GM12878 (cell line): ENCODE measurements at regions not wholly inside any gene's neighbourhood (a gene's known extent, or its start where the extent isn't known, plus 50 kb on each side); places are given as distances from the start of the nearest gene placed in this dataset.

Experiments used
- ATAC-seq: fragments of 200-7000 bp; cut with Tn5 transposase; 3 replicates; pipeline ENCODE4 v1.9.1; 2020; ENCODE audit warnings: mild to moderate bottlenecking, moderate library complexity
- BruUV-seq: library from RNA; stranded (reverse); fragments of 400-500 nt; replicated peaks from 2 replicates; lab custom pipeline; 2021; lab: Mats Ljungman, UMichigan
- CTCF ChIA-PET: fragments of 300-600 bp; sonication (Branson Sonifier 250); formaldehyde crosslinking; extraction: SDS; loops from one replicate; lab custom pipeline; 2021; ENCODE audit warnings: inconsistent platforms; lab: Yijun Ruan, JAX
- POLR2A ChIA-PET: fragments of 350-600 bp; formaldehyde crosslinking; extraction: SDS; loops from one replicate; lab custom pipeline; 2021; ENCODE audit warnings: inconsistent platforms; lab: Charles Lee
- RAD21 ChIA-PET: fragments of 300-600 bp; sonication (Branson Sonifier 250); formaldehyde crosslinking; loops from one replicate; lab custom pipeline; 2023; ENCODE audit warnings: antibody characterized with exemption; ENCODE audit not compliant: unreplicated experiment; lab: Charles Lee
- SMC1A ChIA-PET: fragments of 300-600 bp; sonication (Branson Sonifier 250); formaldehyde crosslinking; loops from one replicate; lab custom pipeline; 2023; ENCODE audit not compliant: unreplicated experiment, uncharacterized antibody; lab: Charles Lee
- DNase-seq: peaks from one replicate; pipeline ENCODE4 v3.0.0-alpha.2; 2011; ENCODE audit warnings: low read depth, low spot score
- FAIRE-seq: peaks from 3 replicates; lab custom pipeline; 2011; peaks lifted over from hg19 to GRCh38; lab: Jason Lieb, UNC
- H2AFZ ChIP-seq: 2 replicates; pipeline ENCODE4 v1.6.0; 2011; ENCODE audit warnings: low read depth, low read length, control low read depth; ENCODE audit not compliant: control insufficient read depth
- H3K27ac ChIP-seq: 2 replicates; pipeline ENCODE4 v1.5.1; 2011; ENCODE audit warnings: control low read depth; ENCODE audit not compliant: control insufficient read depth, insufficient read depth
- H3K27me3 ChIP-seq, 2 experiments: replicated peaks in 1 of 2; 2 replicates each; pipeline versions ENCODE4 v1.6.0 to v1.6.1; 2011; ENCODE audit warnings: low read length in 1 of 2; ENCODE audit not compliant: control insufficient read depth in 2 of 2, insufficient read depth in 2 of 2
- H3K36me3 ChIP-seq, 2 experiments: 2 replicates each; pipeline ENCODE4 v1.5.1; 2011; ENCODE audit warnings: low read length in 1 of 2; ENCODE audit not compliant: control insufficient read depth in 2 of 2, insufficient read depth in 2 of 2
- H3K4me1 ChIP-seq: 2 replicates; pipeline ENCODE4 v1.6.1; 2011; ENCODE audit warnings: mild to moderate bottlenecking, low read length, moderate library complexity, mixed read lengths; ENCODE audit not compliant: control insufficient read depth, insufficient read depth
- H3K4me2 ChIP-seq: 2 replicates; pipeline ENCODE4 v1.6.0; 2011; ENCODE audit warnings: control low read depth; ENCODE audit not compliant: control insufficient read depth, insufficient read depth
- H3K4me3 ChIP-seq: fragments of 200-600 bp; sonication (generic); 2 replicates; pipeline ENCODE4 v1.5.1; 2016
- H3K79me2 ChIP-seq: 2 replicates; pipeline ENCODE4 v1.6.0; 2011; ENCODE audit warnings: low read length; ENCODE audit not compliant: control insufficient read depth, insufficient read depth
- H3K9ac ChIP-seq: 2 replicates; pipeline ENCODE4 v1.8.0; 2011; ENCODE audit warnings: low read length, control low read depth, mixed read lengths; ENCODE audit not compliant: control insufficient read depth, insufficient read depth
- H3K9me3 ChIP-seq: replicated peaks from 3 replicates; pipeline ENCODE4 v1.5.1; 2011; ENCODE audit warnings: mild to moderate bottlenecking, low read length; ENCODE audit not compliant: control insufficient read depth, insufficient read depth
- H4K20me1 ChIP-seq: 2 replicates; pipeline ENCODE4 v1.6.0; 2011; ENCODE audit not compliant: control insufficient read depth, insufficient read depth
- BCLAF1 ChIP-seq: fragments of 450-650 bp; IDR thresholded peaks from 2 replicates; pipeline ENCODE4 v1.6.1; 2017; ENCODE audit warnings: antibody characterized with exemption, mild to moderate bottlenecking, moderate library complexity
- IRF4 ChIP-seq: IDR thresholded peaks from 2 replicates; pipeline ENCODE4 v1.6.1; 2011; ENCODE audit warnings: low read depth, low read length
- MYC ChIP-seq: IDR thresholded peaks from 2 replicates; pipeline ENCODE4 v1.6.1; 2011; ENCODE audit warnings: mild to moderate bottlenecking, low read length, moderate library complexity, inconsistent platforms; ENCODE audit not compliant: insufficient read depth, insufficient replicate concordance, insufficient read length, severe bottlenecking
- NR2C2 ChIP-seq: IDR thresholded peaks from 2 replicates; pipeline ENCODE4 v1.6.1; 2011; ENCODE audit warnings: borderline replicate concordance, low read depth; ENCODE audit not compliant: control insufficient read depth, insufficient read length
- SIN3A ChIP-seq: IDR thresholded peaks from 2 replicates; pipeline ENCODE4 v1.6.1; 2012; ENCODE audit warnings: low read depth, low read length, improper control_type of control experiment
- SMAD1 ChIP-seq: fragments of 450-650 bp; IDR thresholded peaks from 2 replicates; pipeline ENCODE4 v1.6.1; 2018; ENCODE audit warnings: mild to moderate bottlenecking, low read depth; ENCODE audit not compliant: partially characterized antibody
- SMAD5 ChIP-seq: IDR thresholded peaks from 2 replicates; pipeline ENCODE4 v1.6.1; 2016; ENCODE audit warnings: antibody characterized with exemption, low read depth
- TCF7 ChIP-seq: IDR thresholded peaks from 2 replicates; pipeline ENCODE4 v1.6.1; 2014; ENCODE audit warnings: antibody characterized with exemption, borderline replicate concordance
- ZBED1 ChIP-seq: IDR thresholded peaks from 2 replicates; pipeline ENCODE4 v1.6.1; 2016; ENCODE audit warnings: borderline replicate concordance
- WGBS: methylation state at CpG from one replicate; pipeline ENCODE4 v1.1.6; 2016; ENCODE audit warnings: low lambda C conversion rate; ENCODE audit not compliant: insufficient replicate concordance, insufficient coverage; ENCODE audit errors: missing lambda C conversion rate; 5-methylcytosine and 5-hydroxymethylcytosine counted together
- in situ Hi-C: fragments of 300-500 bp; cut with MboI; formaldehyde crosslinking; loops from 9 replicates; pipeline ENCODE4 v1.14.3; 2018; ENCODE audit warnings: mixed read lengths
- intact Hi-C: fragments of 100-400 bp; cut with micrococcal nuclease; formaldehyde crosslinking; loops from one replicate; pipeline ENCODE4 v1.14.2; 2022; ENCODE audit not compliant: unreplicated experiment
- TF ChIP-seq, protein P1 (sequence below): fragments of 450-650 bp; IDR thresholded peaks from 2 replicates; pipeline ENCODE4 v1.6.1; 2017; ENCODE audit warnings: mild to moderate bottlenecking, moderate library complexity

GRCh38 chr2:15684161-15685039 lies 92.7 kb downstream of the DDX1 start:
- intact Hi-C loops: no loop called here
- no peak for TF ChIP-seq NR2C2
- TF ChIP-seq BCLAF1: no peak
- TF ChIP-seq, all 136 proteins: peak for 0
- no peaks in the 10 kb centered on the region; a peak in 2 of 4 replicates for H3K27me3 ChIP-seq
- ChIA-PET SMC1A (no interaction called here), RAD21 (no interaction called here), POLR2A (no interaction called here), CTCF (no interaction called here)
- H3K9ac ChIP-seq: no peak overlapping the region
- DNase-seq (no peak), ATAC-seq (no peak), FAIRE-seq (no peak)
- H3K36me3 ChIP-seq: no peaks in the 10 kb centered on the region
- no peaks in the 10 kb centered on the region for H3K9me3 ChIP-seq
- no peak overlapping the region for H3K4me3 ChIP-seq
- no peak overlapping the region for H3K4me2 ChIP-seq
- in situ Hi-C loops: no loop called here
- H3K27ac ChIP-seq: no peak overlapping the region
- H3K79me2 ChIP-seq: no peaks in the 10 kb centered on the region
- BruUV-seq: no TSS peak
- no peaks in the 10 kb centered on the region for H3K4me1 ChIP-seq
- H2AFZ ChIP-seq: no peak overlapping the region
- 45% methylated on average over 13 of the region's 13 CpGs for WGBS
- H4K20me1 ChIP-seq: no peaks in the 10 kb centered on the region

DNA sequence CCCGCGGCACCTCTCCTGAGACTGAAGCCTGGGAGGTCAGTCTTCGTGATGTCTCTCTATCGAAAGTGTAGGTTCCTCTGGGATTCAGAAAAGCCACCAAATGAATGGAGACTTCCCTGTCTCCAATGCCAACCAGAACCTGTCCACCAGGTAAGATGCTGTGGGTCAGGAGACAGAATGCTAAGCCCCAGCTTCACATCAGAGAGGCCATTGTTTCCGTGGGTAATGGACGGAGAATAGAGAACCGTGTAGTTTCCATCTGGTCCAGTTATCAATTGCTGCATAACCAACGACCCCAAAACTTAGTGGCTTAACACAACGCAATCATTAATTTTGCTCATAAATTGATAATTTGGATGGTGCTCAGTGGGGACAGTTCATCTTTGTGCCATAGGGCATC lies 93.5 kb downstream of the DDX1 start:
- Histone ChIP-seq H3K9me3 (no peaks in the 10 kb centered on the region), H3K27me3 (no peaks in the 10 kb centered on the region; a peak in 2 of 4 replicates), H3K27ac (no peak overlapping the region), H3K4me2 (no peak overlapping the region), H2AFZ (no peak overlapping the region), H3K79me2 (no peaks in the 10 kb centered on the region), H3K9ac (no peak overlapping the region), H3K4me3 (no peak overlapping the region), H4K20me1 (no peaks in the 10 kb centered on the region), H3K4me1 (no peaks in the 10 kb centered on the region), H3K36me3 (no peaks in the 10 kb centered on the region)
- 35% methylated on average over 9 of the region's 9 CpGs for WGBS
- FAIRE-seq (no peak), DNase-seq (no peak), ATAC-seq (no peak)
- BruUV-seq: no TSS peak
- in situ Hi-C loops (no loop called here), intact Hi-C loops (no loop called here)
- ChIA-PET CTCF (no interaction called here), RAD21 (no interaction called here), SMC1A (no interaction called here), POLR2A (no interaction called here)
- TF ChIP-seq IRF4 (no peak), TCF7 (no peak), SIN3A (no peak), ZBED1 (no peak), SMAD1 (no peak), SMAD5 (no peak), MYC (no peak)
- TF ChIP-seq, protein P1, sequence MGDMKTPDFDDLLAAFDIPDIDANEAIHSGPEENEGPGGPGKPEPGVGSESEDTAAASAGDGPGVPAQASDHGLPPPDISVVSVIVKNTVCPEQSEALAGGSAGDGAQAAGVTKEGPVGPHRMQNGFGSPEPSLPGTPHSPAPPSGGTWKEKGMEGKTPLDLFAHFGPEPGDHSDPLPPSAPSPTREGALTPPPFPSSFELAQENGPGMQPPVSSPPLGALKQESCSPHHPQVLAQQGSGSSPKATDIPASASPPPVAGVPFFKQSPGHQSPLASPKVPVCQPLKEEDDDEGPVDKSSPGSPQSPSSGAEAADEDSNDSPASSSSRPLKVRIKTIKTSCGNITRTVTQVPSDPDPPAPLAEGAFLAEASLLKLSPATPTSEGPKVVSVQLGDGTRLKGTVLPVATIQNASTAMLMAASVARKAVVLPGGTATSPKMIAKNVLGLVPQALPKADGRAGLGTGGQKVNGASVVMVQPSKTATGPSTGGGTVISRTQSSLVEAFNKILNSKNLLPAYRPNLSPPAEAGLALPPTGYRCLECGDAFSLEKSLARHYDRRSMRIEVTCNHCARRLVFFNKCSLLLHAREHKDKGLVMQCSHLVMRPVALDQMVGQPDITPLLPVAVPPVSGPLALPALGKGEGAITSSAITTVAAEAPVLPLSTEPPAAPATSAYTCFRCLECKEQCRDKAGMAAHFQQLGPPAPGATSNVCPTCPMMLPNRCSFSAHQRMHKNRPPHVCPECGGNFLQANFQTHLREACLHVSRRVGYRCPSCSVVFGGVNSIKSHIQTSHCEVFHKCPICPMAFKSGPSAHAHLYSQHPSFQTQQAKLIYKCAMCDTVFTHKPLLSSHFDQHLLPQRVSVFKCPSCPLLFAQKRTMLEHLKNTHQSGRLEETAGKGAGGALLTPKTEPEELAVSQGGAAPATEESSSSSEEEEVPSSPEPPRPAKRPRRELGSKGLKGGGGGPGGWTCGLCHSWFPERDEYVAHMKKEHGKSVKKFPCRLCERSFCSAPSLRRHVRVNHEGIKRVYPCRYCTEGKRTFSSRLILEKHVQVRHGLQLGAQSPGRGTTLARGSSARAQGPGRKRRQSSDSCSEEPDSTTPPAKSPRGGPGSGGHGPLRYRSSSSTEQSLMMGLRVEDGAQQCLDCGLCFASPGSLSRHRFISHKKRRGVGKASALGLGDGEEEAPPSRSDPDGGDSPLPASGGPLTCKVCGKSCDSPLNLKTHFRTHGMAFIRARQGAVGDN: no peak
